ENCODE measurements at regions not wholly inside any gene's neighbourhood (a gene's known extent, or its start where the extent isn't known, plus 50 kb on each side); places are given as distances from the start of the nearest gene placed in this dataset.

GRCh38 chr2:204277226-204277625 lies 268.0 kb upstream of the PARD3B start:
- no peak for DNase-seq

DNA sequence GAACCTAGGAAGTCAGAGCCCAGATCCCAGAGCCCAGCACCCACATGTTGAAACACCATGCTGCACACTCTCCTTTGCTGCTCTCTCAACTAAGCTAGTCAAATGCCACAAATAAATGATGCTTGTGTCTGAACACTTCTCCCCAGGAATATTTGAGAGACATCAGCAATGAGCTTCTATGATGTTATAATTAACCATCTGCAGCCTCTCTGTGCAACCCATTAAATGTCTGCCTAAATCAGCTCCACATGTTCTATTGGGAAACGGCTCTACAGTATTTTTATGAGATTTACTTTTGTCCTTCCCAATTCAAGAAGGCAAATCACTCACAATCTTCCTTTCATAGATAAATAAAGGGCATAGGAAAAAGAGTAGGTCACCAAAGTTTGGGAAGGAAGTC lies 266.8 kb upstream of the PARD3B start:
- DNase-seq = no peak

GRCh38 chr2:204279819-204280218 lies 265.5 kb upstream of the PARD3B start:
- DNase-seq = no peak

DNA sequence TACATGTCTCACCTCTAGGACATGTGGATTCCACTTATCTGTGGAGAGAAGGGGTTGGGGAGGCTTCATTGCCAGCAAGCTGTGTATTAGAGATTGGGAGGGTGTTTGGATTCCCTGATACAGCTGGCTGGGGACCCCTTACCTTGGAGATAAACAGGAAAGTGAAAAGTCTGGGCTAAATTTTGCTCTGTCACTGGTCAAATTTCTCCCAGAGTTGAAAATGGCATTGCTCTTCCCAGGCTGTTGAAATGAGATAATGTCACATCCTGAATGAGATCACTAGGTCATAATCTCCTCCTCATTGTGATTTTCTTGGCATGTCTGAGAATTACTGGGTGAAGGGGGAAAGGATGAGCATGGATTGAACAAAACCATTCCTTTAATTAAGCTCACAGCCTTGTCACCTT lies 265.0 kb upstream of the PARD3B start:
- no peak for DNase-seq

DNA sequence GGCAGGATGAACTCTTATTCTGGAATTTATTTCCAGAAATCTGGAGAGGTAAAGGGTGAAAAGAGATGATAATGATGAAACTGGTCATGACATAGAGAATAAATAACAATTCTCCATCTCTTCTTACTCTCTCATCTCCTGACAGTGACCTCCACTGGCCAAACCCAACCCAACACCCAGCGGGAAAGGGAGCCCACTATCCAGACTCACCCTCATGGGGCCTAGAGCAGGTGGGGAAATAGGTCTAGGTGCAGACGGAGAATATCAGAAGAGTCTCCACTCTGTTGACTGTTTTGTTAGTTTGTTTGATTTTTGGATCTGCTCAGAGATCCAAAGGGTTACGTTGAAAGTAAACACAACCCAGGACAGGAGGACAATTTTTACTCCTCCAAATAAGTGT lies 263.2 kb upstream of the PARD3B start:
- no peak for DNase-seq

DNA sequence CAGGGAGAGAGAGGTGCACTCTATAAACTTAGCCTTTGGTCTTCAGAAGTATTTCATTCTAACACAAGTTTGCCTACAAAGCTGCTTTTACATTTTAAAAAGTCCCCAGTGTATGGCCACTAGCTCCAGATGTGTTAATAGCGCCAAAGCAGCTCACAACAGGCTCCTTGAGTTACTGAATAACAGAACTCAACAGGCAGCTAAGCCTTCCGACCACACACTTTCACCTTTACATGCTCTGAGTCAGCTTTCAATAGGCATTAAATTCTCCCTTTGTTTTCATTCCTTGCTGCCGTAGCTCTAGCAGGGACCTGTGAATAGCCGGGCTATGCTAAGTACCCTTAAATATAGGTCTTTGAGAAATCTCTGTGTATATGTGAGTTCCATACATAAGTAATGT lies 262.8 kb upstream of the PARD3B start:
- no peak for DNase-seq

DNA sequence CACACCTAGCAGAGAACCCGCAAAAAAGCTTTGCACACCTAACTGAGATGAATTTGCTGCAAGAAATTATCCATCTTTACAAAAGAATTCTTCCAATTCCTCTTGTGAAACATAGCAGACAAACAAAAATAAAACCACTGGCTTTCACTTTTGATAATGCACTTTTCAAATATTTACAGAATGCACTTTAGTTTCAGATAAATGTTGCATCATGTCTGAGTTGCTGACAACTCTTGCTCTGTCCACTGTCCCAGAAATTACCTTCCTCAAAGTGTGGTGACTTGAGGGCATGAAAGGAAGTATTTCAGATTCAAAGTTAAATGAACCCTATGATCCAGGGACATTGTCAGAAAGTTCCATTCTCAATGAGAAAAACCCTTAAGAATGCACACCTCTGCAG lies 256.2 kb upstream of the PARD3B start:
- no peak for DNase-seq

DNA sequence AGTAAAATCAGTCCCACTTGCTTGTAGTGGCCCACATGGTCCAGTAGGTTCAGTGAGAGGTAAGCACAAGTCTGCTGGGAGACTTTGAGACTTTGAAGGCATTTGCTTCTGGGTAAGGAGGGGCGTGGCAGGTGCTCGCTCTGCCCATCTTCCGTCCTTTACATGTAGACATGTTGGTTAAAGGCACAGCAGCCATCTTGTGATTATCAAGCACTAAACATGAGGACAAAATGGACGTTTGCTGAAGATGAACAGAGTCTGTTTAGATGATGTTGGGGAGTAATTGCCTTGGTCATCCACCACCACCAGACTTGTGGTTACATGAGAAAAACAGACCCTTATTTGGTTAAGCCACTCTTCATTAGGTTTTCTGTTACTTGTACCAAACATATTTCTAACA lies 252.8 kb upstream of the PARD3B start:
- DNase-seq = no peak

DNA sequence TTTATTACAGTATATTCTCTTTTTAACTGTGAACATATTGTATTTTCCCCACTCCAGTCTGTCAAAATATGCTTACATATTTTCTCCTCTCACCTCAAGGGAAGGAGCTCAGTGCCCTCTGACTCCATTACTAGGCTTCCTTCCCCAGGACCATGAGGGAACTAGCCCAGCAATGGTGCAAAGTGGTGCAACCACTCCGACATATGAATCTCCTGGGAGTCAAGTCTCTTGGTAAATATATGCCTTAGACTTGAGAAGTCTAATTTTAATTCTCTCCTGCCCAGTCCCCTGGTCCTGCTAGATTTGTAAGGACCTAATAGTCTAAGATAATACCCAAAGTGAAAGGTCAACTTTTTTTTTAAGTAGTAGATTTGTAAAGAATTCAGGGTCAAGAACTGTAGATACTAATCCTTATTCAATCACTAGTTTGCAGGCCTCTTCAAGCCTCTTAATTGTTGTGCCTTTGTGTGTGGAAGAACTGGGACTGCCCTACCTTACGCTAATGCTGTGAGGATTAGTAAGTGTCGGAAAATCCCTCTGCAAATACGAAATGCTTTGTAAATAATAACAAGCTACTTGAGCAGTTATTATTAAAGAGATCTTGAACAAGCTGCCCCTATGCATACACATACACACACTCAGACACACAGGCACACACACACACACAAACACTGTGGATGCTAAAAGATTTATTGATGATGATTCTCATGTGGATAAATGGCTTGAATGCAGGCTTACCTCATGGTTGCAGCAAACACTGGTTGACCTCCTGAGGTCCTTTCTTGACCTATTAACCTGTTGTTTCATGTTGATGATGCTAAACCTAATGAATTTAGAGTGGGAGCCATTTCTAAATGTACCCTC lies 251.2 kb upstream of the PARD3B start:
- no peak for DNase-seq

DNA sequence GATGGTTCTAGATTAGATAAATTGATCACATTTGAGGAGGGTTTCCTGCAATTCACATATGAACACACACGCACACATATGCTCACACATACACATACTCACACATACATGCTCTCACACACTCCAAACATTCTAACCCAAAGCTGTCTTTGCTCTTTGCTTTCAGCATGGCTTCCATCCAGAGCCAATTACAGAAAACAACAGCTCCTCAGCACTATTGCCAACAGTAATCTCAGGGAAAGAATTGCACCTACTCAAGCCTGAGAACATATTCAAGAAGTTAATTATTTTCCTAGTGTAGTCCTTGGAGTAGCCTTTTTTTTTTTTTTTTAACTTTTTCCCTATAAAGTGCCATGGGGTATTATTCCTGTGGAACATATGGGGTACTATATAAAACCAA lies 246.9 kb upstream of the PARD3B start:
- DNase-seq = no peak

DNA sequence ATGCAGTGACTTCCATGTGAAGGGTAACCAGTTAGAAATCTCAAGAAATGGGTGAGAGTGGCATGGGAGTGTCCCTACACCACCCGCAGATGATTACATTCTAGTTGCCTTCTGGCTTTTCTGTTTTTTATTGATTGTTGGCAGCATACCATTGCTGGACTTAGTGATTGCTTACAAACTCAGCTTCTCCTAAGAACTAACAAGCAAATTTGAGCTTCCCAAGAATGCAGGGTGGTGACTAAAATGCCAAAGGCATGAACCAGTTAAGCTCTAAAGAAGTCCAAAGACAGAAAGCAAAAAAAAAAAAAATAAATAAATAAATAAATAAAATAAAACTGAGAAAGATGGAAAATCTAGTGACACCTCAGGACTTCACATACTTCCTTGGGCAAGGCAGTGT lies 245.5 kb upstream of the PARD3B start:
- DNase-seq = no peak

DNA sequence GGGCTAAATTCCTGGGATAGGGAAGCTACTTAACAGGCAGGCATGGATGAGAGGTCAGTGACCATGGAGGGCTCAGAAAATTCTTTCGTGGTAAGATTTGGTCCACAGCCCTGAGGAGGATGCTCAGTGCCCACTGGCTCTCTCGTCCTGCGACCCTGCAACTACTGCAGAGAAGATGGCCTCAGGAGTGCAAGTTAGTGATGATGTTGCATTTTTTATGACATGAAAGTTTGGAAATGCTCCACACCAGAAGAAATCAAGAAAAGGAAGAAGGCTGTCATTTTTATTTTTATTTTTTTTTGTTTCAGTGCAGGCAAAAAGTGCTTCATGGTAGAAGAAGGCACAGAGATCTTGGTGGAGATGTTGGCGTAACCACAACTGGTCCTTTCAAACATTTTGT lies 238.6 kb upstream of the PARD3B start:
- no peak for DNase-seq

DNA sequence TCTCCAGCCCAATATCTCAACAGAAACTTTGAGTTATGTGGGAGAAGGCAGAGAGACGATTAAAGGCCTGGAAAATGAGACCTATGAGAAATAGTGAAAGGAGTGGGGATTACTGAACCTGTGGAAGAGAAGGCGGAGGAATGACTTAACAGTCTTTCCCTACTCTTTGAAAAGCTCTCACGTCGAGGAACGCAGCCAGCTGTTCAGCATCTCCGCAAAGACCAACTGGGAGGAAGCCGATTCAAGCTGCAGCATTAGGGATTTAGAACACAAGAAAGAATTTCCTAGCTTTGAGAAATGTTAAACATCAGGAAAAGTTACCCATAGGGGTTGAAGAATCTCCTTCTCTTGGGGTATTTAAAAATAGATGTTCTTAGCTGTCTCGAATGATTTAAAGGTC lies 233.2 kb upstream of the PARD3B start:
- DNase-seq = no peak

DNA sequence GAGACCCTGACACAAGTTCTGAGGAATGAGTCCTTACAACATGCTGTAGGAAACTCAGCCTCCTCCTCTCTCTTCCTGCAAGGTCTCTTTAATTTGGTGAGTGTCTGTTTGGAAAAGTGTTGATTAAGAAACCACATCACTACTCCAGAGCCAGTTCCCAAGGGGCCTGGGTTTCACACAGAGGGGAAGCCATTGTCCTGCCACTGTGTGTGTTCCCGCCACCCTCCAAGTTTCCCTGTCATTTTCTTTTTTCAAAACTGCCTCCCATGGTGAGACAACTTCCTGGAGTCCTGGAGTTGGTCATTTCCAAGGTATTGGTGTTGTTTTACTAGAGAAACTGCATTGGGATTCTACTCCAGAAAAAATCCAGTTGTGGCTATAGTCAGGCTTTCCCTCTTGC lies 232.0 kb upstream of the PARD3B start:
- DNase-seq = no peak

DNA sequence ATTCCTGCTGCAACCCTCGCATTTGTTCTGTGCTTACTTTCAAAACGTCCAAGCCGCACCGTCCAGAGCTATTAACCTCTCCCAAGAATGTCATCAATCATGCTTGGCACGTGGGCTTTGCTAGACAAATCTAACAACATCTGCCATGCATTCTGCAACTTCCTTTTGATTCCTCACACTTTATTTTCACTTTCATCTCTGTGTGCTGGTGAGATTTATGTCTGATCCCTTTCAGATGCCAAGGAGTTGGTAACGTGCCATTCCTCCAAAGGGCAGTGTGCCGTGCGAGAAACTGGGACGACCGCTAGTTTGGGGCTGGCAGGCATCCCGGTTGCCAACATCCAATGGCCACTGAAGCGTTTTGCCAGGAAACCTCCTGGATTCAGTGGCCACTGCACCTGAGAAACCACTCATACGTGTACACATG lies 230.0 kb upstream of the PARD3B start:
- no peak for DNase-seq

- no peak for DNase-seq
These were observed 227.6 kb upstream of the PARD3B start for GRCh38 chr2:204317640-204318039.

DNA sequence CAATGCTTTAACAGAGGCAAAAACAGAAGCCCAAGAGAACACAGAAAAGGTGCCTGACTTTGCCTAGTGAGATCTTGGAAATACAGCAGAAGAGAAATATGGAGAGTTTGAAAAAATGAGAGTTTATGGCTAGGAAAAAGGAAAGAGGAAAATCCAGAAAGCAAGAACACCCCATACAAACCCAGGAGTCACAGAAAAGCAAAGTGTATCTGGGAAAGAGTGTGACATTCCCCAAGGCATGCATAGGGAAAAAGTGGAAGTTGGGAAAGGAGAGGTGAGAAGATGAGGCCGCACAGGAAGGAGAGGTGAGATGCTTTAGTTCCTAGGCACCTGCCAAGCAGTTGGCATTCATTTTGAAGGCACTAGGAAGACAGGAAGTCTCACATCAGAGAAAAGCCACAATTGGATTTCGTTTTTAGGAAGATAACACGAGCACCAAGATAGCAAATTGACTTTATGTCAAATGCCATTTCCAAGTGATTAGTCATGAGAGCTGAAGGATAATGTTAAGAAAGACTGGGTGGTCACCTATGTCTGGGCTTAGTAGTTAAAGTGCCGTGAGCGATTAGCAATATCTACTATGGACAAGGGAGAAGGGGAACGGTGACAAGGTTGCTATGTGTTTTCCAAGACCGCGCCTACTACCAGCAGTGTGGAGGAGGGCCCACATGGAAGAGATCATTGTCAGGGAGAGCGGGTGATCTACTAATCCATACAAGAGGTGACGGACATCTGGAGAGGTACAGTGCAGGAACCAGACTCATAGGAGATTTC lies 224.1 kb upstream of the PARD3B start:
- DNase-seq = no peak

DNA sequence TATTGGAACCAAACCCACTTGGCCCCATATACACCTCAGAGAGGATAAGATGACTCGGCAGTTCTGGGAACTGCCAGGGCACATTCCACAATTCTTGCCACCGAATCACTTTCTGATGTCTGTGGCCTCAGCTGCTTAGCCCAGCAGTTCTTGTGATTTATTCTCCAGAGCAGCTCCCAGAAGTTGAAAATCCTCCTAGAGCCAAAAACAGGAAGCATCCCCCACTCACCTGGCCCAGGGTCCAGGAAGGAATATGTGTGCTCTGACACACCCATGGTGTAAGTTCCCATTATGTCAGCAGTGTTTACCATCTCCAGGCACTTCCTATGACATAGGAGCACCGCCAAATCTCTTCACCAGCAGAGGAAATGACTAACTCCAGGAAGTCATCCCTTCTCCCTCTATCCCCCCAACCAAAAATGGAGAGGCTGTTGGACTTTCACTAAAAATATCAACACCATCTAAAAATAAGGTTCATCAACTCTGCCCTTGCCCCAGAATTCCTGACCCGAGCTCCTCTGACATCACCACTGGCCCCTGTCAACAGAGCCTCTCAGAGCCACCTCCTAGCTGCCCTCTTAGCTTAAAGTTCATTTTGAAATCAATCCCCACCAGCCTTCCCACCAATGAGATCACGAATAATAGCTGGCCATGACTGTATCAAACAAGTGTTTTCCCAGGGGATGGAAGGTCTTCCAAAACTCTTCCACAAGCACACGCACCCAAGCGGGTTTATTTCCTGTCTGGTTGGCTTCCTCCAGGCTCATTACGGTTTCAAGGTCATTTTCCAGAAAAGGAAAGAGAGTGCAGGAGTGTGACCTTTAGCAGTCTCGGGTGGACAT lies 223.1 kb upstream of the PARD3B start:
- DNase-seq = no peak

DNA sequence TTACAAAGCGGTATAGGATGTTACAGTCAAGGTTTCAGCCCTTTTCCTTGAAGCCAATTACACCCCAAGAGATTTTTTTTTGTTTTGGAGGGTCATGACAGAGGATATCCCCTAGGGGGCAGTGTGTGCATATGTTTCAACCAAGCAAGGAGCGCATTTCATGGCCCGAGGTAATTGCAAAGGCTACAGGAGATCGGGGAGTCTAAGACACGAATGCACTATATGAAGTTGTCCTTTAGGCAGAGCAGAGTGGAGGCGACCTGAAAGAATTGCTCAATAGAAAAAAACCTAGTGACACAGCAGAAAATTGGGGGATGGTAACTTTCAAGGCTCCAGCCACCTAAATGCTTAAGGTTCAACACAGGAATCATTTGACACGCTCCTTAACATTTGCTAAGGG lies 219.8 kb upstream of the PARD3B start:
- peak; percentile 51 to 56 for DNase-seq

- no peak for DNase-seq
These were observed 216.9 kb upstream of the PARD3B start for GRCh38 chr2:204328373-204328772.

GRCh38 chr2:204329016-204329415 lies 216.3 kb upstream of the PARD3B start:
- DNase-seq = no peak

DNA sequence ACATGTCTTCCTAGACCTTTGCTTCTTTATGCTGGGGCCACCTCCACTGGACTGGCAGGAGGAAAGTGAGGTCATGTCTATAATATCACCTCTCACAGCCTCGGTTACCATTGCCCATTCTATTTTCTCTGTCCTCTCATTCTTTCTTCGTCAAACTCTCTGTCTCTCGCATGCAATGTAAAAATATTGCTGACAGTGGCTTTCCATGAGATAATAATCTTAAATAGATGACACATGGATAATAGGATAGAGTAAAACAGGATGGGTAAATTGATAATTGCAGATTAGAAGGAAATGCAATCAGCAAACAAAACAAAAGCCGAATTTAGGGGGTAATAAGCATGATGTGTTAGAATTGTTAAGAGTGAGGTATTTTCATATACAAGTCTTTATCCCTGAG lies 215.7 kb upstream of the PARD3B start:
- no peak for DNase-seq

GRCh38 chr2:204331180-204331579 lies 214.1 kb upstream of the PARD3B start:
- DNase-seq = no peak
